C1 segment of cervical spinal cord (tissue), 14 donors: ENCODE measurements at regions not wholly inside any gene's neighbourhood (a gene's known extent, or its start where the extent isn't known, plus 50 kb on each side); places are given as distances from the start of the nearest gene placed in this dataset.
A peak's percentile ranks its signal among the peaks of the same experiment; 100 is the strongest.
"Not testable (repeated sequence)": the region's sequence is repeated elsewhere in the genome, so short reads cannot be mapped to it uniquely, and the experiment has no call there.

ENCODE experiments used
- DNase-seq, 14 donors: peaks; one replicate each; lab custom pipeline; 2025; lab: John Stamatoyannopoulos, UW

DNA sequence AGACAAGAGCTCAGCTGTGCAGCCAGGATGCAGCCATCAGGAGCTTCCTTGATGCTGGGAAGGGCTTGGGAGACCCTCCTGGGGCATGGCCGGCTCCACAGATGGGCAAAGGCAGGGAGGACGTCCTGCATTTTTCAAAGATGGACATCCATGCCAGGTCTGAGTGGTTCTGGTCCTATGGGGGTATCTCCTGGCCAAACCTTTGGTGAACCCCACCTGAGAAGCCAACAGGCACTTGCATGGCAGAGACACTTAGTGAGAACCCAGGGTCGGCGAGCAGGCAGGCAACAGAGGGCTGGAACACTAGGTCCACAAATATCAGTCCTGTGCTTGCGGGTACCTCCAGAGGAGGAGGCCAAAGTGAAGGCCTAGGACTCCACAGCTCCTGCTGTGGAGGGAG, 70.0 kb downstream of the KCTD15 start:
- no peak for DNase-seq

DNA sequence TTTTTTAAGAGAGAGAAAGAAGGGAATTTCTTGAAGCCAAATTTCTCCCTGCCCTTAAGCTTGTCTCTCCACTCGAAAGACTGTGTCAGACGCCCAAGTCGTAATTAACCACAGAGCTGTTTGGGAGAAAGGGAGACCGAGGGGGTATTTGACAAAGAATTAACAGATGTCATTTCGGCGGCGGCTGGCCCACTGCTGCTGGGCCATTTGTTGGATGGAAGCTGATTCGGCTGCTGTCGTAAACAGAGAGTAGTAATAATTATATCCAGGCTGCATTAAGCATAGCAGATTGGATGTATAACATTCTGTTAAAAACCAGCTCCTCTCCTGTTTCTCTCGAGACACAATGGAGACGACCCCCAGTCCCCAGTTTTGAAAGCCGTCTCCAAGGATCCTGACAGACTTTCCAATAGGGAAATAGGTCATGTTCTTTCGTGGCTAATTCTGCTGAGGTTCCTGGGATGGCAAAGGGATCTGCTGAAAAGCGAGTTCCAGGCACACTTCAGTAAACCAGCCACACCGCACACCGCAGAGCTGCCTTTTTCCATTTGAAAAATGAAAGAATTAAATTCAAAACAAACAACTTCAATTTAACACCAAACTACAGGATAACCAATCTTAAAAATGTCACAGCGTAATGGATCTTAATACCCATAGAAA, 71.5 kb downstream of the KCTD15 start:
- peak in 2 of 14 donors; percentile 17 to 50 for DNase-seq

DNA sequence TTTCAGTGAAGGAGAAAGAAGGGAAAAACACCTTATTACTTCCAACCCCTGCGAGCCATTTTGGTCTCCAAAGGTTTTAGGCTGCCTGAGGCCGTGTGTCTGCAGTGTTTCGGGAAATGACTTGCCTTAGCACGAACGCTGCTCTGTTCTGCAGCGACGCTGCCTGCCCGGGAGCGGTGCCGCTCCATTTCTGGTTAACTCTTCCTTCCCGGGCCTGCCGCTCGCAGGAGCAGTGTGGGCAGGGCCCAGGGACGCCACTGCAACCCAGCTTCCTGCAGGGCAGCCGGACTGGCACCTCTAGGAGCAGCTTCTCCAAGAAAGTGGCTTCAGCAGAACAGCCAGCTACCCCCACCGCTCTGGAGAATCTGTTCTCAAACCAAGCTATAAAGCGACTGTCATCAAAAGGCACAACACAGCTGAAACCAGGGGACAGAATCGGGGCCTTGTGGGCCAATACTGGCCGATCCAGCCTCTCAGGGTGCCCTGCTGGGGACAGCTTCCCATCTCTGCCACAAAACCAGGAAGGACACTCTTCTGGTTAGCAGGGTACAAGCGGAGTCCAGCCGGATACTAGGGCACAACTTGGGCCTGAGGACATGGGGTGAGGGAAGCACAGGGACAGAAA, 72.2 kb downstream of the KCTD15 start:
- peak in 8 of 14 donors; percentile 16 to 76 (median 22) for DNase-seq

DNA sequence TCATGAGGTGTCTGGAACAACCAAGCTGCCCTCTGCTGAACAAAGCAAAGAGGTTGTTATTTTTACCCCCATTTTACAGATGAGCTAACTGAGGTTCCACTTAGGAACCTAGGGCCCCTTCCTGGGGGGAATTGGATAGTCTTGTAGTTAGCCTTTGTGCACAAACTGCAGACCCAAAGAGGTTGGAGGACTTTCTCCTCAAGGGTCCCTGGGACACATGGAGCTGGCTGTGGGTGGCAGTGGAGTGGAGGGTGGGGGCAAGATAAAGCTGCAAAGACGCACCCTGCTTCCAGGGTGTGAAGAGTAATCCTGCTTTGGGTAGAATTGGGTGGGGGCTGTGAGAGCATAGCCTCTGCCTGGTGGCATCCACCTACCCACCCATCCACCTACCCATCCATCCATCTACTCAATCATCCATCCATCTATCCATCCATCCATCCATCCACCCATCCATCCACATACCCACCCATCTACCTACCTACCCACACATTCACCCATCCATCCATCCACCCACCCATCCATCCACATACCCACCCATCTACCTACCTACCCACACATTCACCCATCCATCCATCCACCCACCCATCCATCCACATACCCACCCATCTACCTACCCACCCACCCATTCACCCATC, 73.7 kb downstream of the KCTD15 start:
- not testable (repeated sequence) for DNase-seq

DNA sequence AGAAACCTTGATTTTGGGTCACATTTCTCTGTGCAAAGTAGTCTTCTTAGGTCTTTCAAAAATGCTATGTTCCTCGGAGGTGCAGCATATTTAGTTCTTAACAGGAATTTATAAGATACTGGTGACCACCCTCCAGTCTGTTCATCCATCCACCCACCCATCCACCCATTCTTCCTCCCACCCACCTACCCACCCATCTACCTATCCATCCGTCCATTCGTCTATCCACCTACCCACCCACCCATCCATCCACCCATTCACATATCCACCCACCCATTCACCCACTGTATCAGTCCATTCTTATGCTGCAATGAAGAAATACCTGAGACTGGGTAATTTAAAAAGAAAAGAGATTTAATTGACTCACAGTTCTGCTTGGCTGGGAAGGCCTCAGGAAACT, 74.9 kb downstream of the KCTD15 start:
- no peak for DNase-seq

DNA sequence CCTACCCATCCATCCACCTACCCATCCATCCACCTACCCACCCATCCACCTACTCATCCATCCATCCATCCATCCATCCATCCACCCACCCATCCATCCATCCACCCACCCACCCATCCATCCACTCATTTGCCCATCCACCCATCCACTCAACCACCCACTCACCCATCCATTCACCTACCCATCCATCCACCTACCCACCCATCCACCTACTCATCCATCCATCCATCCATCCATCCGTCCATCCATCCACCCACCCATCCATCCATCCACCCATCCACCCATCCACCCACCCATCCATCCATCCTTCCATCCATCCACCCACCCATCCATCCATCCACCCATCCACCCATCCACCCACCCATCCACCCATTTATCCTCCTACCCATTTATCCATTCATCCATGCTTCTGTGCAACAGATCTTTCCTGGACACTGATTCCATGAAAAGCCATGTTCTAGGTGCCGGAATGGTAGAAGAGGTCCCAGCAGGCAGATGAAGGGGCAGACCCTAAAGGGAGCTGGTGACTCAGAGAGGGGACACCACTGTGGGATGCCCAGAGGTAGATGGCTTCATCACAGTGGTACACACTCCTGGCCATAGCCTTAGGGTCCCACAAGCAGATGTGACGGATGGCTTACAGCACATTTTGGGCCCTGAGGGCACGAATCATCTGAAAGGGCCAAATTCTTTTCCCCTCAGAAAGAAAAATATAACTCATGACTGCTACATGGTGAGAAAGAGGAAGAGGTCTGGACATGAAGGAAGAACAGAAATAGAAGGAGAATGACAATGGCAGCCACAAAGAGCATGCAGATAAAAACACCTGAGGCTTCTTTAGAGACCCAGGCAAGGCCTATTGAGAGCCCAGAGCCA, 76.0 kb downstream of the KCTD15 start:
- no peak for DNase-seq

DNA sequence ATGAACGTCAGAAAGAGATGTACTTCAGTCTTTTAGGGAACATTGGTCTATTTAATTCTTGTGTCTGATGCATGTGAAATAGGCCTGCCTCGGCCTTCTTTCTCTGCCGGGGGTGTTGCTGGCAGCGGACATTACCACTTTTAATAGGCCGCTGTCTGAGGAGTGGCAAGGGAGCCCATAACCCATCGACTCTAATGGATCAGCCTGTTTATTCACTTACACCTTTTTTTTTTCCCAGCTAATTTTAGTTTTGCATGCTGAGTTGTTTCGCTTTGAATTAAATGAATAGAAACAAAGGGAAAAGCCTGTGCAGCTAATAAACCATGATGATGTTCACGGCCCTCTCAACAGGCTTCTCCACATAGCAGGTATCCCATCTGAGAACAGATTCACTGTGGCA, 78.4 kb downstream of the KCTD15 start:
- DNase-seq: no peak

DNA sequence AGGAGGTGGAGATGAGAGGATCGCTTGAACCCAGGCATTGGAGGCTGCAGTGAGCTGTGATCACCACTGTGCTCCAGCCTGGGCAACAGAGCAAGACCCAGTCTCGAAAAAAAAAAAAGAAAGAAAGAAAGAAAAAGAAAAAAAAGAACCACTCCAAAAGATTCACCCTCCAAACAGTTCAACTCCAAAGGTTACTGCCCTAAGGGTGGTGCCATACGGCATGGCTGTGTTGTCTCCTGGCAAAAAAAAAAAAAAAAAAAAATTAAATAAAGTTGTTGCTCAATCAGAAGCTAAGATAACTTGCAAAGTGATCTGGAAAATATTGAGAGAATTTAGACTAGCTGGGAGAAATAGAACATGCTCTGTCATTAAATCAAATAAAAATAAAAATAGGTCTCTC, 79.5 kb downstream of the KCTD15 start:
- DNase-seq: no peak

DNA sequence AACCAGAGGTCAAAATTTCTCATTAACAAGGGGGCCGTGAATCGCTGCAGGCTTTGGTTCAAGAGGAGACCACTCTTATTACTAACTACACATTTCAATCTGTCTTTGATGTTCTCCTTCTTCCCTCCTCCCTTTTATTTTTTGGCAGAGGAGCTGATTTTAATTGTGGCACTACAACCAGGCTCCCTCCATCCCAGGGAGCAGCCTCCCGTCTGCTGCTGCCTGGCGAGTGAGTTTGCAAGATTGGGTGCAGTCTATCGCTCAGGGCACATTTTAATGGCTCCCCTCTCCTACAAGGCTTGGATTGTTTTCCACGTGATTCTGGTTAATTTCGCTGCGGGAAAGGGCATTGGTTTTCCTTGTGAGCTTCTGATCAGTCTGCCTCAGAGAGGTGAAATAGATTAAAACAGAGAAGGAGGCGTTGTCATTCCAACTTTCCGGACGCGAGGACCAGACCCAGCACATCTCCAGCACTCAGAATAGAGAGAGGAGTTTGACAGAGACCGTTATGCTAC, 81.4 kb downstream of the KCTD15 start:
- no peak for DNase-seq

DNA sequence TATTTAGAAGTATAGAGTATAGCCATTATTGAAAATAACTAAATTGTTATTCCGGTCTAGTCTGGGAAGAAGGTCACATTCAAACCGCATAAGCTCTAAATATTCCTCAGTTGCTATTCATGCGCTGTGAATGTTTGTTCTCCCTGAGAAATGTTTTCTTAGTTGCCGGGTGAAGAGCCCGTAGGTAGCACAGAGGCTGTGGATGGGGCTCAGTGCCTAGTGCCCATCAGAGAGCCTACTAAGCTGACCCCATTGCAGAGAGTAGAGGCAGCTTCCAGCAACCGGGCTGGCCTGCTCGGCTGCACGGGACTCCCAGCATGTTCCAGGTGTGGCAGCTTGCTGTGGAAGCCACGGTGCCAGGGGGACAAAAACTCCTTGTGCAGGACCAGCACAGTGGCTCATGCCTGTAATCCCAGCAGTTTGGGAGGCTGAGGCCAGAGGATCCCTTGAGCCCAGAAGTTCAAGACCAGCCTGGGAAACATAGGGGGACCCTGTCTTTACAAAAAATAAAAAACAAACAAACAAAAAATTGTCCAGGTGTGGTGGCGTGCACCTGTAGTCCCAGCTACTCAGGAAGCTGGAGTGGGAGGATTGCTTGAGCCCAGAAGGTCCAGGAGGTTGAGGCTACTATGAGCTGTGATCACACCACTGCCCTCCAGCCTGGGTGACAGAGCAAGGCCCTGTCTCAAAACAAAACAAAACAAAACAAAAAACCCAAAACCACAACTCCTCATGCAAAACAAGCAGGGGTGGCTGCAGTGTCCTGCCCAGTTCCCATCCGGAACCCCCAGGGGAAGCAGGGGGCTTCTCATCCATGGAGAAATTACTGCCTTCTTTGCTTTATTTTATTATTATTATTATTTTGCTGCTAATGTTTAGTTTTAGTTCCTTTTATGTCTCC, 82.5 kb downstream of the KCTD15 start:
- DNase-seq: no peak

DNA sequence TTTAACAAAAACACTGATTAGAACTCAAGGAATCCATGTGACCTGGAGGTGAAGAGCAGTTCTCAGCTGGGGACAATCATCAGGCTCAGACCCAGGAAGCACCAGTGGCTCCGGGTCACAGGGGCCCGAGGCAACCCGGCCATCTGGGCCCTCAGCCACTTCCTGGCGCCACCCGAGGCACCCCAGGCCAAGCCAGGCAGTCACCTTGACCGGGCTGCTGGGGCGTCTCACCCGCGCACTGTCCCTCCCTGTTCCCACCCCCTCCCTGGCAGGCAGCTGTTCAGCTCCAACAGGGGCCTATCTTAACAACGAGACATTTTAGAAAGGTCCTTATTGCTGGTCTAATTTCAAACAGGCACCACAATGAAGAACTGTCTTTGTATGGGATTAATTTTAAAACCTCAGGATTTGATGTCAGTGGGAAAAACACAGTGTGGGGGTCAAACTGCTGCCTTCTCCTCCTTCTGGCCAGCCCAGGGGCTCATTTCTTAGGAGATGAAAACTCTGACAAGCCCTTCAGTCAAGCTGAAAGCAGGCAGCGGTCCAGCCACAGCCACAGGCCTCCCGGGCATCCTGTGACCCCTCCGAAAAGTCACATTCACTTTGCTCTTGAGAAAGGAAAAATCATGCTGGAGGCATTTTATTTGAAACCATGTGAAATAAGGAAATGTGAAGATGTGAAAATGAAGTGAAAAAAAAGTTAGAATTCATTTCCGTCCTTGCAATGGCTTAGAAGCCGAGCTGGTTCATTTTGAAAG, 83.3 kb downstream of the KCTD15 start:
- no peak for DNase-seq

DNA sequence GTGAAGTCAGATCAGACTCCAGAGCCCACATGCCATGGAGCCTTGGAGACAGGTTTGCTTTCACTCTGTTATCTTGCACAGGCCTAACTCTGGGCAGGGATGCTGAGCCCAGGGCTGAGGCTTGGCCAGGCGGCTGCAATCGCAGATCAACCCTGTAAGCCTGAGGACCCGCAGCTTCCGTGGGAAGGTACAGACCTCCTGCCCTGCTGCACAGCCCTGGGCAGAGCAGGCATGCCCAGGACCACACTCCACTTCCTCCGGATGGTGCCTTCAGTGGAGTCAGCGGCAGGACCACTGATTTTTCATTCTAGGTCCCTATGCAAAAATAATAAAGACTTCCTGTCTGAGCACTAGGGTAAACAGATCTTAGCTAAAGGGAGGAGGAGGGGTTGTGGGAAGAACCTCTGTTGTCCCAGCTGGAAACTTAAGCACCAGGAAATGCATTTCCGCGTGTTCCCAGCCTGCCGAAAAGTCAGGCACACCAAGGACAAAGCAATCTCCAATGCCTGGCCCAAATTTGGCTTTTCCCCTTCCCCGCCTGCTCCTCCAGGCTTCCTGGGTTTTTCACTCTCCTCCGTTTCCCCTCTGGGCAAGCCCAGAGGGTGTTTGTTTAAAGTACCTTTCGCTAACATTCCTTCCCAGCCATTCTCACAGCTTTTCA, 87.3 kb downstream of the KCTD15 start:
- no peak for DNase-seq

DNA sequence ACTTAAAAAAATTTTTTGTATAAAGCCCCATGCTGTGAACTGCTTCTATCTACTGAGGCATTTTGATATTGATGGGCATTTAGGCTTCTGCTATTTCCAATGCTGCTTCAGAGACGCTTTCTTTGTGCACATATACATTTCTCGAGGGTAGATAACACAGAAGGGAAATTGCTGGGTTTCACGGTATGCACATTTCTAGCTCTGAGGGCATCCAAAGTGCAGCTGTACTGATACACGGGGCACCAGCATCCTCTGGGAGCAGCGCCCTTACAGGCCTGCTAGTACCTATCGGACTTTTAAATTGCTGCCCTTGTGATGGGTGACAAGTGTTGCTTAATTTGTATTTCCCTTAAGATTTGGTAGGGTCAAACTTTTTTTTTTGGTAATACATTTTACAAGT, 88.6 kb downstream of the KCTD15 start:
- no peak for DNase-seq

DNA sequence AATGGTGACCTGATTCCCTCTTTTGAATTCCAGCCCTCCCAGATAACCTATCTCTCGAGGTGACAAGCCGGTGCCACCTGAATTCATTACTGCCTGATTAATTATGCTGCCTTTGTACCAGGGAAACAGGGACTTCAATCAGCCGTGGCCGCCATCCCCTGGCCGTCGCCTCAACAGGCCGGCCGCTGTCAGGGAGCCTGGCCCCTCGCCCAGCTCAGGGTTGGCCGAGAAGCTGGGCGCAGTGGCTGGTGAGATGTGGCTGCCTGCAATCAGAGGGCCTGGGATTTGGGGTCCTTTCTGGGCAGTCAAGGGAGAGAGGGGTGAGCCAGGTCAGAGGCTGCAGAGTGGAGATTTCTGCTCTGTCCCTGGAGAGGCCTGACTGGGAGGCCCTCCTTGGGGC, 91.2 kb downstream of the KCTD15 start:
- DNase-seq: peak in 4 of 14 donors; percentile 6 to 35 (median 10)

DNA sequence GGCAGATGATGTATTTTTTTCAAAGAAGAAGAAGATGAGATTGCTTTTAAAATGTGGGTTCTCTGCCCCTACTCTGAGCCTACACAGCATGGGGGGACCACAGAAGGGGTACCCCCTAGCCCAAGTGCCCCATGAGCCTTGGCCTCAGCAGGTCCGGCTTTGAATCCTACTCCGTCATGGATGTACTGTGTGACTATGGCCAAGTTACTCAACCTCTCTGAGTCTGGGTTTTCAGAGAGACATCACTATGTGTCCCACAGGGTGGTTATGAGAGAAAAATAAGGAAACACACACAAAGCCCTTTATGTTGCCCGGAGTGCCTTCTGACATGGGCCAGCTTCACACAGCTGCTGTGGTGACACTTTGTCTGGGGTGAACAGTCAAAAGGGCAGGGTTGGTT, 92.0 kb downstream of the KCTD15 start:
- no peak for DNase-seq

DNA sequence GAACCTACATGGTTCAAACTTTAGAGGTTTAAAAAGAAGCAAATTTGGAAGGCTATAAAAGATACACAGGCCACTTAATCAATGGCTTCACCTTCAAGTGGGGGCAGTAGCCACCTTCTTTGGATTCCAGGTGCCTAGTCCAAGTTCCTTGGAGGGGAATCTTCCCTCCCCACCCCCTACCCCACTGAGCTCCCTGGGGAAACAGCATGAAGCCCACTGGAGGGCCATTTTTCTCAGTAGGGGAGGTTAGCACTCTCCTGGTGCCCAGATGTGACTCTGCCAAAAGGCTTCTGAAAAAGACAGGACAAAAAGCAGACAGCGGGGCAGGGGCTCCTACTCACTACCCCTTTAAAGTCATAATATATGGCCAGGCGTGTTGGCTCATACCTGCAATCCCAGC, 93.9 kb downstream of the KCTD15 start:
- DNase-seq: no peak

DNA sequence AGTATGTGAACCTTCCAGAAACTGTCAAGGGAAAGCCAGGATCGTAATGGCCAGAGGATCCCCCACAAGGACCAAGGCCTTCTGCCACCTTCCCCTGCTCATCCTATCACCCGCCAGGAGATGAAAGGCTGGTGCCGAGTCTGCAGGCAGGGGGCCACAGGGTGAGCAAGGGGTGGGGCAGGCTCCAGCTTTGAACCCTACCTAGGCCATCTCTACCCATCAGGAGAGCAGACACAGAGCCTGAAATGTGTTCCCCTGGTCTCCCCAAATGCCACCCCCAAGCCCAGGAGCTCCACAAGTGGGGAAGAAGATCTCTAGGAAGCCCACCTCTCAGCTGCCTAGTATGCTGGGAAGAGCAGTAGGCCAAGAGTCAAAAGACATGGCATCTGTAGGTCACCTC, 95.1 kb downstream of the KCTD15 start:
- DNase-seq: no peak

DNA sequence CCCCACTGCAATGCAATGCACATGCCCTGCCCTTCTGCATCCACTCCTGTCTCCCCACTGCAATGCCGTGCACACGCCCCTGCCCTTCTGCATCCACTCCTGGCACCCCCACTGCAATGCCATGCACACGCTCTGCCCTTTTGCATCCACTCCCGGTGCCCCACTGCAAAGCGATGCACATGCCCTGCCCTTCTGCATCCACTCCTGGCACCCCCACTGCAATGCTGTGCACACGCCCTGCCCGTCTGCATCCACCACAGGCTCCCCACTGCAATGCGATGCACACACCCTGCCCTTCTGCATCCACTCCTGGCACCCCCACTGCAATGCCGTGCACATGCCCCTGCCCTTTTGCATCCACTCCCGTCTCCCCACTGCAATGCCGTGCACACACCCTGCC, 98.1 kb downstream of the KCTD15 start:
- DNase-seq: no peak

DNA sequence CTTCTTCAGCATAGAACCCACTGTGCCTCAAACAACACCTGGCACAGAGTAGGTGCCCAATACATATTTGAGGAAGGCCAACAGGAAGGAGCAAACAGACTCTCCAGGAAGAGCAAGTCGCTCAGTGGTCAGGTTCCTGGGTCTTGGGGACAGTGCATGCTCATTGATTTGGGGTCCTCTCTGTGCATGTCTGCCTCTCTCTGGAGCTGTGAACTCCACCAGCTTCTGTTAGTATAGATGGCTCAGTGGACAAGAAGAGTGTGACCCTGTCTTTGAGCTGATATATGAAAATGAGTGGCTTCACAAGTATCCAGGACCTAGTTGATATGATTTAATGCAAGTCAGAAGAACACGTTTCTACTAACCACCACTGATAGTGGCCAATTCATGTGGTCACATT, 98.7 kb downstream of the KCTD15 start:
- no peak for DNase-seq
